ENCODE measurements at regions not wholly inside any gene's neighbourhood (a gene's known extent, or its start where the extent isn't known, plus 50 kb on each side); places are given as distances from the start of the nearest gene placed in this dataset.
"Not testable (repeated sequence)": the region's sequence is repeated elsewhere in the genome, so short reads cannot be mapped to it uniquely, and the experiment has no call there.

DNA sequence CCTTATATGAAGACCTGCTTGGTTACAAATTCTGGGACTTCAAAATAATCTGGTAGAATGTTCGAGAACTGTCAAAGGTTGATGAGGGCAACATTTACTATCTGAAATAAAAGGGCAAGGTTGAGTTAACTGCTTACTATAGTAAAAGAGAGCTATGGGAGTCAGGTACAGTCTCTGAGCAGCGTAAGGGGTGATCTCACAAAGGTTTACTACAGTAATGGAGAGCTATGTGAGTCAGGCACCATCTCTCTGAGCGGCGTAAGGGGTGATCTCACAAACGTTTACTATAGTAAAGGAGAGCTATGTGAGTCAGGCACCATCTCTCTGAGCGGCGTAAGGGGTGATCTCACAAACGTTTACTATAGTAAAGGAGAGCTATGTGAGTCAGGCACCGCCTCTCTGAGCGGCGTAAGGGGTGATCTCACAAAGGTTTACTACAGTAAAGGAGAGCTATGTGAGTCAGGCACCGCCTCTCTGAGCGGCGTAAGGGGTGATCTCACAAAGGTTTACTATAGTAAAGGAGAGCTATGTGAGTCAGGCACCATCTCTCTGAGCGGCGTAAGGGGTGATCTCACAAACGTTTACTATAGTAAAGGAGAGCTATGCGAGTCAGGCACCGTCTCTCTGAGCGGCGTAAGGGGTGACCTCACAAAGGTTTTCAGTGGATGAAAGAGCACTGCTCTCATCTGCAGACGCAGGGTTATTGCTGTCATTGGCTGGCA is 439.6 kb upstream of the B3GAT1 start:
- H3K23me2 ChIP-seq (ENCODE audit: low read depth, low read length); H4K20me1 ChIP-seq (replicated peaks in 1 of 2; ENCODE audit: control insufficient read depth in 1 of 2, insufficient read depth in 2 of 2, low read length in 2 of 2); H3K56ac ChIP-seq (replicated peaks; ENCODE audit: insufficient read length, low read depth, low read length); H3K79me2 ChIP-seq (ENCODE audit: control insufficient read depth in 1 of 2, insufficient read depth in 2 of 2, low read length in 2 of 2); H3K14ac ChIP-seq (ENCODE audit: insufficient read length); H3K4me1 ChIP-seq (replicated peaks in 1 of 4; ENCODE audit: control insufficient read depth in 3 of 4, insufficient read depth in 4 of 4, low read length in 3 of 4); H2BK15ac ChIP-seq (ENCODE audit: low read length); H3K23ac ChIP-seq (ENCODE audit: insufficient read length); H3K4me3 ChIP-seq (ENCODE audit: extremely low read depth in 1 of 4, insufficient read depth in 2 of 4, low read depth in 3 of 4, low read length in 4 of 4); H2AK5ac ChIP-seq (ENCODE audit: low read depth, low read length); H4K5ac ChIP-seq (ENCODE audit: insufficient read length, low read depth, low read length); H2BK12ac ChIP-seq (ENCODE audit: low read depth, low read length); H3K27ac ChIP-seq (ENCODE audit: low read depth, low read length); H2BK5ac ChIP-seq (ENCODE audit: low read depth, low read length); H3K9me3 ChIP-seq (ENCODE audit: insufficient read depth in 2 of 2, low read depth in 1 of 2, low read length in 1 of 2); H3K79me1 ChIP-seq (ENCODE audit: low read depth, low read length); H3K36me3 ChIP-seq (ENCODE audit: control insufficient read depth in 2 of 4, insufficient read depth in 4 of 4, low read length in 3 of 4); H3K27me3 ChIP-seq (replicated peaks in 1 of 4; ENCODE audit: control insufficient read depth in 3 of 4, extremely low read depth in 1 of 4, insufficient read depth in 3 of 4, low read length in 3 of 4); H4K91ac ChIP-seq (replicated peaks; ENCODE audit: insufficient read length, low read length); H3K9ac ChIP-seq (replicated peaks in 1 of 4; ENCODE audit: extremely low read depth in 1 of 4, low read depth in 3 of 4, low read length in 3 of 4); H2BK120ac ChIP-seq (replicated peaks; ENCODE audit: low read depth, low read length); POLR2A ChIA-PET (ENCODE audit: partially characterized antibody); H3K4ac ChIP-seq (replicated peaks; ENCODE audit: insufficient read length, low read depth, low read length): not testable (repeated sequence)
- WGBS, 2 experiments (ENCODE audit: extremely low coverage in 1 of 2, insufficient coverage in 1 of 2, insufficient read length in 1 of 2, insufficient replicate concordance in 2 of 2, low coverage in 1 of 2, low lambda C conversion rate in 2 of 2, missing lambda C conversion rate in 1 of 2) = 75% methylated on average over 22 of the region's 22 CpGs; no CpG with 5 or more reads in 1 of the 2 experiments
- peak; percentile 32 for FAIRE-seq
- H3K4me2 ChIP-seq (ENCODE audit: insufficient read depth in 1 of 2, low read depth in 2 of 2, low read length in 2 of 2) = peak overlapping the region in 1 of 2 experiments; percentile 43; a peak in 2 of 4 replicates
- peak overlapping the region; percentile 39; the same call in 1 of the 2 replicates for H4K8ac ChIP-seq (ENCODE audit: extremely low read depth, insufficient read depth, low read length)
- CTCF ChIA-PET (ENCODE audit: partially characterized antibody) = interaction anchor here (1.0 to 3.1 kb wide), 6 partner anchors 9 to 278 kb away, joined by 3 to 22 read pairs (median 5); no protein-coding TSS in a partner anchor
- 0 out of 2 replicates have a peak overlapping the region, but pooled peaks have one; percentile 53 for H3K18ac ChIP-seq (ENCODE audit: extremely low read depth, low read length)
- DNase-seq (ENCODE audit: low read depth in 1 of 2, low spot score in 2 of 2) = peak in 1 of 2 experiments; percentile 55
- peak overlapping the region; percentile 80; the same call in 1 of the 2 replicates for H2BK20ac ChIP-seq (ENCODE audit: low read length)
- 0 out of 2 replicates have a peak overlapping the region, but pooled peaks have one; percentile 61 for H2AFZ ChIP-seq (ENCODE audit: low read length)
